ENCODE measurements at regions not wholly inside any gene's neighbourhood (a gene's known extent, or its start where the extent isn't known, plus 50 kb on each side); places are given as distances from the start of the nearest gene placed in this dataset.

DNA sequence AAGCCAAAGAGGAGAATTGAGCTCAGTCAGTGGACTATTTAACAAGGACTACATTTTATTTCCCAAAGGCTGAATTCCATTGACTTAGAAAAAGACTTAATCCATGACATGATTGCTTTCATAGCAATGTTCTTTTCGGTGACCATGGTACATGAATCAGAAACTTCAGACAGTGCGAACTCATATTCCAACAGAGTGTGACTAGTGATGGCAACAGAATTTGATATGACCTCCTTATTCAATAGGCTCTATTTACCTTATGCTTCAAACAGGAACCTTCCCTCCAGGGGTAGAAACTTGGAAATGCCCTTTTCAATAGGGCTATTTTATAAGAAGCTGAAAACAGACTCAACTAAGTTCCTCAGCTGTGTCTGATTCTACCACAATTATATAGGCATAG, 191.9 kb downstream of the RND3 start:
- Histone ChIP-seq H3K27me3 (replicated peaks; ENCODE audit: control insufficient read depth, insufficient read depth, low read length) (no peaks in the 10 kb centered on the region), H3K36me3 (ENCODE audit: control insufficient read depth, insufficient read depth, low read length) (no peaks in the 10 kb centered on the region), H3K4me3 (replicated peaks; ENCODE audit: low read depth, low read length) (no peak overlapping the region)
- DNase-seq (ENCODE audit: extremely low read depth, insufficient read length) = no peak
- no peak for TF ChIP-seq CTCF (IDR thresholded peaks at IDR 0.05; ENCODE audit: insufficient read depth, low read length, poor library complexity, severe bottlenecking)

DNA sequence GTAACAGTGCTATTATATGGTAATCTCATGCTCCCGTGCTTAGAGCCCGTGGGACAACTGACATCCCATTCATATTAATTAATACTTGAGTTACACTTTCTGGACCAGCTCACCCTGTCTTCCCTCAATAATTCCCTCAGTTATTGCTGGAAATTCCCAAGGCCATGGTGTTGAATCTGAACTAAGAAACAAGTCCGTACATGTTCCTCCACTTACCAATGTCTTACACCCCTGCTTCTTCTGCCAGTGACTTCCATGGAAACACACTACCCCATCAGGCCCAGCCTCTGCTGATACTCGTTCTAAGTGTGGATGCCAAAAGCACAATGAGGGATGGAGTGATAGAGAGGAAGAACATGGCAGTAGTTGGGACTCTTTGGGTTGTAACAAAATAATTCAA, 193.7 kb downstream of the RND3 start:
- H3K27me3 ChIP-seq (replicated peaks; ENCODE audit: control insufficient read depth, insufficient read depth, low read length) = no peaks in the 10 kb centered on the region
- H3K4me3 ChIP-seq (replicated peaks; ENCODE audit: low read depth, low read length) = no peak overlapping the region
- DNase-seq (ENCODE audit: extremely low read depth, insufficient read length) = no peak
- TF ChIP-seq CTCF (IDR thresholded peaks at IDR 0.05; ENCODE audit: insufficient read depth, low read length, poor library complexity, severe bottlenecking) = no peak
- H3K36me3 ChIP-seq (ENCODE audit: control insufficient read depth, insufficient read depth, low read length) = no peaks in the 10 kb centered on the region

GRCh38 chr2:150292807-150293206, 194.7 kb downstream of the RND3 start:
- TF ChIP-seq CTCF (IDR thresholded peaks at IDR 0.05; ENCODE audit: insufficient read depth, low read length, poor library complexity, severe bottlenecking) = no peak
- Histone ChIP-seq H3K36me3 (ENCODE audit: control insufficient read depth, insufficient read depth, low read length) (no peaks in the 10 kb centered on the region), H3K4me3 (replicated peaks; ENCODE audit: low read depth, low read length) (no peak overlapping the region), H3K27me3 (replicated peaks; ENCODE audit: control insufficient read depth, insufficient read depth, low read length) (no peaks in the 10 kb centered on the region)
- DNase-seq (ENCODE audit: extremely low read depth, insufficient read length) = no peak

- TF ChIP-seq CTCF (IDR thresholded peaks at IDR 0.05; ENCODE audit: insufficient read depth, low read length, poor library complexity, severe bottlenecking) = no peak
- Histone ChIP-seq H3K36me3 (ENCODE audit: control insufficient read depth, insufficient read depth, low read length) (no peaks in the 10 kb centered on the region), H3K27me3 (replicated peaks; ENCODE audit: control insufficient read depth, insufficient read depth, low read length) (no peaks in the 10 kb centered on the region), H3K4me3 (replicated peaks; ENCODE audit: low read depth, low read length) (no peak overlapping the region)
- DNase-seq (ENCODE audit: extremely low read depth, insufficient read length) = no peak
Measured at GRCh38 chr2:150292192-150292591, 195.3 kb downstream of the RND3 start.

- Histone ChIP-seq H3K36me3 (ENCODE audit: control insufficient read depth, insufficient read depth, low read length) (no peaks in the 10 kb centered on the region), H3K27me3 (replicated peaks; ENCODE audit: control insufficient read depth, insufficient read depth, low read length) (no peaks in the 10 kb centered on the region), H3K4me3 (replicated peaks; ENCODE audit: low read depth, low read length) (no peak overlapping the region)
- no peak for TF ChIP-seq CTCF (IDR thresholded peaks at IDR 0.05; ENCODE audit: insufficient read depth, low read length, poor library complexity, severe bottlenecking)
- DNase-seq (ENCODE audit: extremely low read depth, insufficient read length) = no peak
Measured at GRCh38 chr2:150286730-150287362, 200.6 kb downstream of the RND3 start.

- H3K36me3 ChIP-seq (ENCODE audit: control insufficient read depth, insufficient read depth, low read length) = no peaks in the 10 kb centered on the region
- no peak for DNase-seq (ENCODE audit: extremely low read depth, insufficient read length)
- no peak for TF ChIP-seq CTCF (IDR thresholded peaks at IDR 0.05; ENCODE audit: insufficient read depth, low read length, poor library complexity, severe bottlenecking)
- H3K4me3 ChIP-seq (replicated peaks; ENCODE audit: low read depth, low read length) = no peak overlapping the region
- no peaks in the 10 kb centered on the region for H3K27me3 ChIP-seq (replicated peaks; ENCODE audit: control insufficient read depth, insufficient read depth, low read length)
Measured at GRCh38 chr2:150284116-150284515, 203.4 kb downstream of the RND3 start.
